Right renal cortex interstitium (tissue), 3 donors: ENCODE measurements at regions not wholly inside any gene's neighbourhood (a gene's known extent, or its start where the extent isn't known, plus 50 kb on each side); places are given as distances from the start of the nearest gene placed in this dataset.
"Not testable (repeated sequence)": the region's sequence is repeated elsewhere in the genome, so short reads cannot be mapped to it uniquely, and the experiment has no call there.

Source experiments
- DNase-seq, 3 donors: peaks; one replicate each; pipeline ENCODE4 v3.0.0-alpha.2; 2013; ENCODE audit warnings: low read depth in 3 of 3, low spot score in 2 of 3

DNA sequence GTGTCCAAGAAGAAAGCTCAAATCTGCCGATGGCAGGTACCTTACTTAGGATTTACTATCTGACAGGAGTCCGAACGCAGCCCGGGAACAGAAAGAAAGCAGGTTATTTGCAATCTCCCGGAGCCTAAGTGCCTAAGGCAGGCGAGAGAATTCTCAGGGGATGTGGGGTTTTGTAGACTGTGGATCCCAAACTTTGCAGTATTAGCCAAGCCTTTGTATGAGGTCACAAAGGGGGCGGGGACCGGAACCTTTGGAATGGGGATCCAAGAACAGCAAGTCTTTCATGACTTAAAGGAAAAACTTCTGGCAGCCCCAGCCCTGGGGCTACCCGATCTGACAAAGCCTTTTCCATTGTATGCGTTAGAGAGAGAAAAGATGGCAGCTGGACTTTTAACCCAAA is 80.6 kb upstream of the RUBCNL start:
- DNase-seq, result not testable (repeated sequence)

DNA sequence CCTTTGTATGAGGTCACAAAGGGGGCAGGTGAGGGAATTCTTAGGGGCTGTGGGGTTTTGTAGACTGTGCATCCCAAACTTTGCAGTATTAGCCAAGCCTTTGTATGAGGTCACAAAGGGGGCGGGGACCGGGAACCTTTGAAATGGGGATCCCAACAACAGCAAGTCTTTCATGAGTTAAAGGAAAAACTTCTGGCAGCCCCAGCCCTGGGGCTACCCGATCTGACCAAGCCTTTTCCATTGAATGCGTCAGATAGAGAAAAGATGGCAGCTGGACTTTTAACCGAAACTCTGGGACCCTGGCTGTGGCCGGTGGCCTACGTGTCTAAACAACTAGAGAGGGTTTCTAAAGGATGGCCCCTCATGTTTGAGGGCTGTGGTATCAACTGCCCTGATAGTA is 79.0 kb upstream of the RUBCNL start:
- not testable (repeated sequence) for DNase-seq

DNA sequence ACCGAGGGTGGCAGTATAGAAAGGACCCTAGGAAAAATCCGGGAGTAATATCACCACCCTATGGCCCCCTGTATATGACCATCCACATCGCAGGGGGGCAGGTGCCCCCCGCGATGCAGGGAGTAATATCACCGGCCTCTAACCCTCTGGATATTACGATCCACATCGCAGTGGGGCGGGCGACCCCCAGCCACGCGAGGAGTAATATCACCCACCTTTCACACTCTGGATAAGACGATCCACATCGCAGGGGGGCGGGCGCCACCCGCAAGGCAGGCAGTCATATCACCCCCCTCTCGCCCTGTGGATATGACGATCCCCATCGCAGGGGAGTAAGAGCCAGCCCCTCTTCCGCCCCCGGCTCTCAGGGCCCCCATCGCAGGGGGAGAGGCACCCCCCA is 76.7 kb upstream of the RUBCNL start:
- no peak for DNase-seq

DNA sequence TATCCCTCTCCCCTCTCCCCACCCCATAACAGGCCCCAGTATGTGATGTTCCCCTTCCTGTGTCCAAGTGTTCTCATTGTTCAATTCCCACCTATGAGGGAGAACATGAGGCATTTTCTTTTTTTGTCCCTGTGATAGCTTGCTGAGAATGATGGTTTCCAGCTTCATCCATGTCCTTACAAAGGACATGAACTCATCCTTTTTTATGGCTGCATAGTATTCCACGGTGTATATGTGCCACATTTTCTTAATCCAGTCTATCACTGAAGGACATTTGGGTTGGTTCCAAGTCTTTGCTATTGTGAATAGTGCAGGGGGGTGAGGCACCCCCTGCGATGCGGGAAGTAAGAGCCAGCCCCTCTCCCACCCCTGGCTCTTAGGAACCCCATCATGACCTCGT is 73.2 kb upstream of the RUBCNL start:
- DNase-seq, result not testable (repeated sequence)

DNA sequence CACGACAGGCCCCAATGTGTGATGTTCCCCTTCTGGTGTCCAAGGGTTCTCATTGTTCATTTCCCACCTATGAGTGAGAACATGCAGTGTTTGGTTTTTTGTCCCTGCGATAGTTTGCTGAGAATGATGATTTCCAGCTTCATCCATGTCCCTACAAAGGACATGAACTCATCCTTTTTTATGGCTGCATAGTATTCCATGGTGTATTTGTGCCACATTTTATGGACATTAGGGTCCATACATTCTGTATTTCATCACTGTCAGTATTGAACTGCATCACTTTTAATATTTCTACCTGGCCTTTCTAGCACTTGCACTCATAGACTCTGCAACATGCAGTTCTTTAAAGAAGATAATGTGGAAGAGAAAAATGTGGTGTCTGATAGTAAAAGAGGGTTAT is 70.2 kb upstream of the RUBCNL start:
- DNase-seq, result not testable (repeated sequence)

DNA sequence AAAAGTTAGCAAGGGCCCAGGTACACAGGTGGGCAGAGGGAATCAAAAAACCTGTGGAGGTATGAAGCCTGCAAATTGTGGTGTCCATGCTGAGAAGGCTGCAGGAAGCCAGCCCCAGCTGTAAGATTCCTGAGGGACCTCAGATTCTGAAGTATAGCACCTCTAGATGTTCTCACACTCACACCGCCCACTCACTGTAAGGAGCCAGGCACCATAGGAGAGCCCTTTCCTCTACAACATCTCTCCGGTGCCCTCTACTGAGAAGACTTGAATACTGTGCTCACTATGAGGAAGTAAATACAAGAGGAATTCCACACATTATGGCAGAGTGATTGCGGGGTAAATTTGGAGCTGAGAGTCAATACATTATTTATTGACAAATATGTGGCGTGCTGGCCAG is 68.9 kb upstream of the RUBCNL start:
- not testable (repeated sequence) for DNase-seq

DNA sequence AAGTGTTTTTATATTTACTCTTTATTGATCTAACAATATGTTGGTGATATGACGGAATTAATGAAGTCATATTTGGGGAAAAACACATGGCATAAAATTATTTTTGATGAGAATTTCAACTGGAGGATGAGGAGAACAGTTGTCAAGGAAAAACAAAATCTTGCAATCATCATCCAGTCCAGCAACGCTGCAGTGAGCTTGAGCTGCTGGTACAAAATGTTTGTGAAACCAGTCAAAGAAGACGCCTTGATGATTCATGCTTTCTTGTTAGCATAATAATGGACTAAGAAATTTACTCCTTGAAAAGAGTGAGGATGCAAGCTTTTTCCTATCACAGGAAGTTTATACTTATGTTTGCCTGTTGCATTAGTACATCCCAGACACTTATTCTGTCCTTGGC is 64.1 kb upstream of the RUBCNL start:
- not testable (repeated sequence) for DNase-seq

DNA sequence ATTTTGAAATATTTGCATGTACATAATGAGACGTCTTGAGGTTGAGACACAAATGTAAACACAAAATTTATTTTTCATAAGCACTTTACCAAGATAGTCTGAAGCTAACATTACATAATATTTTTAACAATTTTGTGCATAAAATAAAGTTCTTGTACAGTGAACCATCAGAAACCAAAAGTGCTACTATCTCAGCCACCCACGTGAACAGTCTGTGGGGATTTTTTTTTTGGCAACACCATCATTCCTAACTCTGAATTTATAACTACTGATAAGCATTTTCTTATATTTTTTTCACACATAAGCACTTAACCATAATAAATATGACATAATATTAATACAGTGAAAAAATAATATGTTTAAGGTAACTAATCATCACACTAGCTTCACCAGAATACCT is 62.9 kb upstream of the RUBCNL start:
- not testable (repeated sequence) for DNase-seq

DNA sequence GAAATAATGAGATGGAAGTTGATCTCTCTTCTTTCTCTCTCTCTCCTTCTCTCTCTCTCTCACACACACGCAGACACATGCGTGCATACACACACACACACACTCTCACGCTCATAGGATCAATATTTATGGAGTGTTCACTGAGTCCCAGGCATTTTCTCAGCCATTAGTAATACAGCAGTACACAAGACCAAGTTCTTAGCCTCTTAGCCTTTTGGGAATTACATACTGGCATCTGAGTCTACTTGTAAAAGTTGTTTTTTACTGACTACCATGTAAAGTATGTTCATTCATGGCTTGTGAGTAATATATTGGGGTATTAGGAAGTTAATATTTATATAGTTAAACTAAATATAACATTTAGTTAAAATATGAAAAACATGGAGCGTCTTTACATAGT is 61.1 kb upstream of the RUBCNL start:
- not testable (repeated sequence) for DNase-seq

DNA sequence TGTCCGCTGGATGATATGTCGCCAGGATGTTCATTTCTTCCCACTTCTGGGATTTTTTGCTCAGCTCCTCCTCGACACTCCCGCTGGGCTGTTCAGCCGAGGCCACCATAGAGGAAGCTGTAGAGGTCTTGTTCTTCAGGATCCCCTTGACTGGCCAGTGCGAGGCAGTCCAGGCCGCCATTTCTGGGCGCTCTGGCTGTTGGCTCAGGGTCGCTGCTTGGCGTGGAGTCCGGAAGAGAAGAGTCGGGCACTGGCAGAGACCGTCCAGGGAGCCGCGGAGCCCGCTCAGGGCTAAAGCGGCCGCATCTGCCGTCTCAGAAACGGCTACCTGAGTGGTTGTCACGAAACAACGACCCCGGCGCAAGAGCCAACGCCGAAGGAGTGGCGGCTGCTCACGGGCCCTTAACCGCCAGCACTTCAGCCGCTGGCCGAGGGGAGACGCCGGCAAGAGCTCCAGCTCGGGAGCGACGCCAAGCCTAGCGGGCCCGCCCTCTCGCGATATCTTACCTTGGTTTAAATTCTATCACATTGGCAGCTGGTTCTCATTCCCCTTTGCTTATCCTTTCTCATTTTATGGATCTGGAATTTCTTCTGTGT is 50.9 kb upstream of the RUBCNL start:
- not testable (repeated sequence) for DNase-seq
